ENCODE measurements at regions not wholly inside any gene's neighbourhood (a gene's known extent, or its start where the extent isn't known, plus 50 kb on each side); places are given as distances from the start of the nearest gene placed in this dataset.

- H3K9me1 ChIP-seq (replicated peaks; ENCODE audit: control insufficient read depth, extremely low read depth, insufficient read depth, low read length), result no peaks in the 10 kb centered on the region
- ChIA-PET CTCF (interaction anchor here (1.2 to 3.4 kb wide), 3 partner anchors 11 to 45 kb away, joined by 3 to 23 read pairs (median 4); no protein-coding TSS in a partner anchor), POLR2A (no interaction called here)
- no peaks in the 10 kb centered on the region for H3K36me3 ChIP-seq (ENCODE audit: control insufficient read depth in 2 of 2, extremely low read depth in 1 of 2, insufficient read depth in 2 of 2, low read length in 2 of 2)
- H3K9ac ChIP-seq (replicated peaks; ENCODE audit: extremely low read depth, insufficient read depth, low read length), result no peak overlapping the region
- no peak overlapping the region for H3K27ac ChIP-seq (ENCODE audit: insufficient read depth, low read depth, low read length)
- H3K4me3 ChIP-seq (replicated peaks in 1 of 3; ENCODE audit: insufficient read depth in 1 of 3, low read depth in 1 of 3, low read length in 3 of 3), result no peak overlapping the region
- no peaks in the 10 kb centered on the region for H4K20me1 ChIP-seq (replicated peaks; ENCODE audit: control insufficient read depth, extremely low read depth, insufficient read depth, low read length)
- H3K79me2 ChIP-seq (ENCODE audit: control insufficient read depth, insufficient read depth, low read length), result no peaks in the 10 kb centered on the region
- H3K4me2 ChIP-seq (ENCODE audit: insufficient read depth, low read length), result no peak overlapping the region
- dilution Hi-C loops (cut with MboI; ENCODE audit: extremely low pct_ligation_motif_present, low sequenced_read_pairs) (no loop called here), intact Hi-C loops (cut with micrococcal nuclease) (no loop called here)
- H3K27me3 ChIP-seq (ENCODE audit: control insufficient read depth in 2 of 2, insufficient read depth in 2 of 2, low read length in 2 of 2), result no peaks in the 10 kb centered on the region
- TF ChIP-seq EZH2 (IDR thresholded peaks at IDR 0.05; ENCODE audit: borderline replicate concordance, low read depth, low read length, severe bottlenecking) (no peak), POLR2A (IDR thresholded peaks at IDR 0.05; ENCODE audit: low read depth, low read length) (no peak), MYC (IDR thresholded peaks at IDR 0.05; ENCODE audit: low read depth, low read length) (no peak)
- no peak overlapping the region for H2AFZ ChIP-seq (ENCODE audit: low read depth, low read length)
- DNase-seq (ENCODE audit: low read depth, low spot score), result no peak
- no peaks in the 10 kb centered on the region for H3K9me3 ChIP-seq (replicated peaks; ENCODE audit: control insufficient read depth, insufficient read depth, low read length)
- no peaks in the 10 kb centered on the region for H3K4me1 ChIP-seq (ENCODE audit: control insufficient read depth, extremely low read depth, insufficient read depth, low read length)
- no peak for FAIRE-seq
- BruUV-seq (replicated peaks), result no TSS peak
Observed at GRCh38 chr1:196160066-196160795, 448.0 kb downstream of the KCNT2 start.

- Histone ChIP-seq H3K9me1 (replicated peaks; ENCODE audit: control insufficient read depth, extremely low read depth, insufficient read depth, low read length) (no peaks in the 10 kb centered on the region), H3K4me1 (ENCODE audit: control insufficient read depth, extremely low read depth, insufficient read depth, low read length) (no peaks in the 10 kb centered on the region), H4K20me1 (replicated peaks; ENCODE audit: control insufficient read depth, extremely low read depth, insufficient read depth, low read length) (no peaks in the 10 kb centered on the region), H2AFZ (ENCODE audit: low read depth, low read length) (no peak overlapping the region), H3K9me3 (replicated peaks; ENCODE audit: control insufficient read depth, insufficient read depth, low read length) (no peaks in the 10 kb centered on the region), H3K36me3 (ENCODE audit: control insufficient read depth in 2 of 2, extremely low read depth in 1 of 2, insufficient read depth in 2 of 2, low read length in 2 of 2) (no peaks in the 10 kb centered on the region), H3K27me3 (ENCODE audit: control insufficient read depth in 2 of 2, insufficient read depth in 2 of 2, low read length in 2 of 2) (no peaks in the 10 kb centered on the region), H3K4me2 (ENCODE audit: insufficient read depth, low read length) (no peak overlapping the region), H3K27ac (ENCODE audit: insufficient read depth, low read depth, low read length) (no peak overlapping the region), H3K9ac (replicated peaks; ENCODE audit: extremely low read depth, insufficient read depth, low read length) (no peak overlapping the region), H3K79me2 (ENCODE audit: control insufficient read depth, insufficient read depth, low read length) (no peaks in the 10 kb centered on the region), H3K4me3 (replicated peaks in 1 of 3; ENCODE audit: insufficient read depth in 1 of 3, low read depth in 1 of 3, low read length in 3 of 3) (no peak overlapping the region)
- CTCF ChIA-PET, result interaction anchor here (1.0 to 1.5 kb wide), 4 partner anchors 15 to 505 kb away, joined by 3 to 9 read pairs (median 4); no protein-coding TSS in a partner anchor
- no peak for DNase-seq (ENCODE audit: low read depth, low spot score)
- intact Hi-C loops (cut with micrococcal nuclease) (loop anchor here (2.0 kb wide), 1 partner anchor 25 kb away; no protein-coding TSS in a partner anchor), dilution Hi-C loops (cut with MboI; ENCODE audit: extremely low pct_ligation_motif_present, low sequenced_read_pairs) (no loop called here)
- POLR2A ChIA-PET, result no interaction called here
- no peak for TF ChIP-seq CTCF (IDR thresholded peaks at IDR 0.05; ENCODE audit: extremely low read depth in 1 of 2, insufficient read depth in 1 of 2, low read depth in 1 of 2, low read length in 2 of 2)
- no TSS peak for BruUV-seq (replicated peaks)
- FAIRE-seq, result no peak
Observed at GRCh38 chr1:196155586-196155985, 452.7 kb downstream of the KCNT2 start.
